HG02970 (cell line): ENCODE measurements at regions not wholly inside any gene's neighbourhood (a gene's known extent, or its start where the extent isn't known, plus 50 kb on each side); places are given as distances from the start of the nearest gene placed in this dataset.

Source experiments
- ATAC-seq: cut with Tn5 transposase; IDR thresholded peaks from one replicate; pipeline ENCODE4 v1.9.1; 2021; ENCODE audit warnings: mild to moderate bottlenecking, moderate library complexity, moderate number of reproducible peaks; ENCODE audit not compliant: unreplicated experiment, low FRiP score

DNA sequence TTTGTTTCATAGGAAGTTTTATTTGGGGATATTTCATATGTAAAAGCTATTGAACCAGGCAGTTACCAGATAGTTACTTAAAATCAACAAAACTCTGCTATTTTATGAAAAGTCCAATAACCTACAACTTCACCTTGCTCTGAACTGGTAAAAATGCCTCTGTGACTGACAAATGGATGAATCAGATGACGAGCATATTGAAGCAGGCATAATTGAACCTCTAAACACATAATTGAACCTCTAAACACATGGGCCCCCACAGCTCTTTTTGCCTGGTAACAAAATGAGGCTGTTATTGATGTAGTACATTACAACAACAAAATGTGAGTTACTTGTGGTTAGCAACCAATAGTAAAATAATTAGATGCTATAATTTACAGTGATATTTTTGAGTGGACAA lies 99.7 kb downstream of the MBL2 start:
- ATAC-seq: no peak

DNA sequence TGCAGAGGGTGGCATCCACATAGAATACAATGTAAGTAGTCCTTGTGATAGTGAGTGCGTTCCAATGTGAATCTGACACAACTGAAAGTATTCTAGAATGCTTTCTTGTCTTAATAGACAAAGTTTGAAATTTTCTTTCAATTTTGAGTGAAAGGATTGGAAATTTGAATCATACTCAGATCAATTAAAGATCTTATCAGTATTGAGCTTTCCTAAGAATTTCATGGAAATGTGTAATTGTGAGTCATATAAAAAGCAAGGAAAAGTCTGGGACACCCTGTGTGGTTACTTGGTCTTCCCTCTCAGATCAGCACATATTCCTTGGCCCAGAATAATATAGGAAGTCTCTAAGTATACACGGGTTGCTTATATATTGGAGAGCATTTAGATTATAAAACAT lies 99.1 kb downstream of the MBL2 start:
- ATAC-seq: no peak

DNA sequence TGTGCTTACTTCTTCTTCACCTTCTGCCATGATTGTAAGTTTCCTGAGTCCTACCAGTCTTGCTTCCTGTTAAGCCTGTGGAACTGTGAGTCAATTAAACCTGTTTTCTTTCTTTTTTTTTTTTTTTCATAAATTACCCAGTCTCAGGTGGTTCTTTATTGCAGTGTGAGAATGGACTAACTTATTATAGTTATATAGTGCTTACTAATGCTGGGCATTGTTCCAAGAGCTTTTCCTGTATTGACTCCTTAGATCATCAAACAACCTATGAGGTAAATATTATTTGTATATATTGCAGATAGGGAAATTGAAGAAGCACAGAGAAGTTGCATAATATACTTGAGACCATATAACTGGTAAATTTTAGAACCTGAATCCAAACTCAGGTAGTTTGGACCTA lies 98.1 kb downstream of the MBL2 start:
- no peak for ATAC-seq

DNA sequence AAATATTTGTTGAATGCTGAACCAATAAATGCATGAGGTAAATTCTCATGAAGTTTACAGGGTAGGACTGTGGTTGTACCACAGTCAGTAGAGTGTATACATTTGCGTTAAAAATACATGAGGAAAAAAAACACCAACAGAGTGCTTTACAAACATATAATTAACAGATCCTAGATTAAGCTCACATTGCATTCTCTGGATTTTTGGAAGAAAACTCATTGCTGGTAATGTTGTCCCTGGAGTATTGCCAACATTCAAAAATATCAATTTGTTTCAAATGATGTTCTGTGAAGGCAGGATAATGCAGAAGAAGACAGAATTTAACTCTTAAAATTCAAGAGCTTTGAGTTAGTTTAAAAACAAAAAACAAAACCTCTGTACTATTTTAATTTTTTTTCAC lies 95.5 kb downstream of the MBL2 start:
- ATAC-seq: no peak

DNA sequence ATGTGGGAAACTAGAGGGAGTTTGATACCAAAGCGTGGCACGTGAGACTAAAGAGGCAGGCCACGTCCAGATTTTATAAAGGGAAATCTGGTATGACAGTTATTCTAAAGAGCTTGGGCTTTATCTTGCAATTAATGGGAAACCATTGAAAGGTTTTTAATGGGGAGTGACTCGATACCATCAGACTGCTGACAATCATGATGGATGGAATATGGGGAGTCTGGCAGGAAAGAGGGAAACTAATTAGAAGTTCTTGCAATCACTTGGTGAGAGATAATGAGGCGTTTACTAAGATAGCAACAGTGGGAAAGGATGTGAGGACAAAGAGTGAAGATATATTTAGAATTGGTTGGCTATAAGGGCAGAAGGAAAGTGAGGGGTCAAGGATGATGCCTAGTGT lies 94.0 kb downstream of the MBL2 start:
- ATAC-seq: no peak

DNA sequence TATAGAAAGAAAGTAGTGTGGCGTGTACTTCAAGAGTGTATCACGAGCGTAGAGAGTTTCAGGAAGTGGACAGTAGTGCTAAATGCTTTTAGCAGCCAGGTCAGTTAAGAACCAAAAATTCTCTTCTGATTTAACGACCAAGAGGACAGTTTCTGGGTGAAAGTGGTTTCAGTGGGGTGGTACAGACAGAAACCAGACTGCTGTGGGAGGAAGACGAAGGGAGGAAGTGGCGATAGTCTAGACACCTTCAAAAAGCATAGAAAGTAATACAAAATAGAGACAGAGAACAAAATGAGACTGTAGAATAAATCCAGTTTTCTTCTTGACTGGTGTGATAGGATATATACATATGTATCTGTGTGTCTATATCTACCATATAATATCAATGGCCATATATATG lies 93.5 kb downstream of the MBL2 start:
- no peak for ATAC-seq

DNA sequence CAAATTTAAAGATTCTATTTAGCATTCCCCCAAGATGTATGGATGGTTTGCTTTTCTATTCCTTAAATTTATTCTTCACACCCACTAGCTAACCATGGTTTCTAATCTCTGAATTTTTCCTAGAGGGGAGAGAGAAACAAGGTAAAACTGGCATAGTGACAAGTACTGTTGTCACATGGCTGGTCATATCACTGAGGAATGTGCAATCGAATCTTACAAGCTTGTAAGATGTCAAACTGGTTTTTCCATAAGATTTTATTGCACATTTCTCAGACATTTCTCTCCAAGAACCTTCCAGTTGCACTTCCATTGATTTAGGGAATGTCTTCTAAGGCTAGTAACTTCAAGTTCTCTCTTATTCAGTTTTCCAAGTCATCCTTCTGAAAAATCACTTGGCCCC lies 89.8 kb downstream of the MBL2 start:
- no peak for ATAC-seq

DNA sequence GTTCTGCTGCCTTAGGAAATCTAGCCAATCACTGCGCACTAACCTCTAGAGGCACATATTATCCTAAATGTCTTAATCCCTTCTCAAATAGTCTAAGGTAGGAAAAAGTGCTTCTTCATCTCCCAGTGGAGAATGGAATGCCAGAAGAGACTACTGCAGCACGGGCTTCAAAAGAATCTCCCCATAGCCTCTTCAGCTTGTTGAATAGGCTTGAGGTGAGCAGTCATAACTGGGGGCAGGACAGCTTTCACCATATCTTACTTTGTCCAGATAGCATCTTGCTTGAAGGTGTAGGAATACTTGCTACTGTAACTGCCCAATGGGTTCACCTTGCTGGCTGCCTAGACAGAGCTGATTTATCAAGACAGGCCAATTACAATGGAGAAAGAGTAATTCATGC lies 88.8 kb downstream of the MBL2 start:
- ATAC-seq: no peak

DNA sequence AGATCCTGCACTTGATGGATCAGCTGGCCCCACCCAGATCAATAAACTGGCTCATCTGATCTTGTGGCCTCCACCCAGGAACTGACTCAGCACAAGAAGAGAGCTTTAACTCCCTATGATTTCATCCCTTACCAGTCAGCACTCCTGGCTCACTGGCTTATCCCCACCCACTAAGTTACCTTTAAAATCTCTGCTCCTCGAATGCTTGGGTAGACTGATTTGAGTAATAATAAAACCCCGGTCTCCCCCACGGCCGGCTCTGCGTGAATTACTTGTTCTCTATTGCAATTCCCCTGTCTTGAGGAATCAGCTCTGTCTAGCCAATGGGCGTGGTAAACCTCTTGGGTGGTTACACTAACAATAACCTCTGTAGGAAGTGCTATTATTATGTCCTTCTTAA lies 83.7 kb downstream of the MBL2 start:
- no peak for ATAC-seq

DNA sequence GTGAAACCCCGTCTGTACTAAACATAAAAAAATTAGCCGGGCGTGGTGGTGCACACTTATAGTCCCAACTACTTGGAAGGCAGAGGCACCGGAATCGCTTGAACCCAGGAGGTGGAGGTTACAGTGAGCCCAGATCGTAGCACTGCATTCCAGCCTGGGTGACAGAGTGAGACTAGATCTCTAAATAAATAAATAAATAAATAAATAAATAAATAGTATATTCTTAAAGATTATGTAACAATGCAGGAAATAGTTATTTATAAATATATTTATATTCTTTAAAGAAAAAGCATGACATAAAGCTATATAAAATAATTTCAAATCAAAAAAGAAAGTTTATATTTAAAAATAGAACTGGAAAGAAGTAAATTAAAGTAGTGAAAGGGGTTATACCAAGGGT lies 76.4 kb downstream of the MBL2 start:
- ATAC-seq: no peak

DNA sequence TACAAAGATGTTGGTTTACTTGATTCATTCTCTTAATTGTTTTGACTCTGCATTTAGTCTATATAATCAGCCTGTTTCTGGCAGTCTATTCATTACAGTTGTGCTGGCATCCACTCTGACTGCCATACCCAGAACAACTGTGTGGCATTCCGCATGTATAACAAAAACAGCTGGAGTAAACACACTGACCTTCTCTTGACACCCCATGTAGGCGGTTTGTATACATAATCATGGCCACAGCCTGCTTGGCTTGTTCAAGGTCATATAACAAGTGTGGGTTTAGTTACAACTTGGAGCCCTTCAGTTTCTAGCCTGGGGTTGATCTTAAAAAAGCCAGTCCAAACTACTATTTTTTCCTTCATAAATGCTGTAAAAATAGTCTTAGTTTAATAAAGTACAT lies 70.9 kb downstream of the MBL2 start:
- no peak for ATAC-seq

DNA sequence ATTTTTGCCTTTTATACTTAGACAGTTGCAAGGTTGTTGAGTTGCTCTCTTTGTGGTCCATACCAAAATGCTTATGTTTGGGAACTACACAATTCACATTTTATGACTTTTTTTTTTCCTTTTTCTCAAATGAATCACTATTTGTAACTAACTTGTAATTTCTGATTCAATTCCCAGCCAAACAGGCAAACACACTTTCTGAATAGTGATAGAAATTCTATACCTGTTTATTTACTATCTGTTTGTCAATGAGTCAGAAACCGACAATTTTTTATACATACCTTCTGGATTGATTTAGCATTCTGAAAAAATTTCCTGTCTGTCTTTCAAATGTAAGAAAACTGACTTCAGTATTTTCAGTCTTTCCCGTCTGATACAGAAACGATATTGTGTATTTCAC lies 69.1 kb downstream of the MBL2 start:
- no peak for ATAC-seq

DNA sequence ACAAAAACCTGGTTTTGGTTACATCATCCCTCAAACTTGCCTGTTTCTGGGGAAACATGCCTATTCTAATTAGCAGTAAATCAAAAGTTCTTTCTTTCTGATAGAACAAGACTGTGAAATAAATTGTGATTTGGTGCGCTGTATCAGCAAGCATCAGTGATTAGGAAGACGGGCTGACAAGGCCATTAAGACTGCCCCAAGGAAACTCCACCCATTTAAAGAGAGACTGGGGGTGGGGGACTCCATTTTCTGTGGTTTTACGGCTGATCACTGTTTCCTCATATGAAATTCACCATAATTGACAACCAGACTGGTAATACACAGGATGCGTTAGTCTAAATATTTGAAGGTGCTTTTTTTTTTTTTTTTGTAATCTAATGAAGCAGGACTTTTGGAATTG lies 68.7 kb downstream of the MBL2 start:
- ATAC-seq: no peak

DNA sequence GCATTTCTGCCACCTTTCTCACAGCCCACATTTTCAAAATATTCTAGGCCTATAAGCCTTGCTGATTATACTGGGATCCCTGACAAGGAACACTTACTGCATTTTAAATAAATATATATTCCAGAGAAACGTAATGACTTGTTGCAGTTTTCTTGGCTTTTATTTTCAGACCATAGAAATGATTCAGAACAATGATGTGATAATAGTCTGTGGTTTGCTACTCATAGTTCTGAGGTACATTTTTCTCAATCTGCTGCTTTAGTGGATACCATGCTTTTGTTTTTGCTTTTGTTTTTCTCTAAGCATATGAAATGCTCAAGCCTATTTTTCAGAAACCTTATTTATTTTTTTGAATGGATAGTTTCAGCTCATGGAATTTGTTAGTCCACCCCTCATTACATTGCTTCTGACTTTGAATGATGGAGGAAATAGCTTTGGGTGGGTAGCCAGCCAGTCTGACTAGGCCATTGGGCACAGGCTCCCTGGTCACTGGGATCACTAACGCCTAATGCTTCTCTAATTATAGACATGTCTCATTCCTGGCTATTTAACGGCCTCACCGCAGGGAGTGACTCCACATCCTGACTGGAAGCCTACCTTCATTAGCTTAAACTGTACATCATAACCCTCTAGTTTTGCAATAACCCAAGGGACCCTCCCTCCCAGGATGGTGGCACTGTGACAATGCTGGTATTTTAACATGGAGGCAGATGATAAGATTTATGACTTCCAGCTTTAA lies 66.1 kb downstream of the MBL2 start:
- no peak for ATAC-seq
